ENCODE measurements at regions not wholly inside any gene's neighbourhood (a gene's known extent, or its start where the extent isn't known, plus 50 kb on each side); places are given as distances from the start of the nearest gene placed in this dataset.
"Not testable (repeated sequence)": the region's sequence is repeated elsewhere in the genome, so short reads cannot be mapped to it uniquely, and the experiment has no call there.

DNA sequence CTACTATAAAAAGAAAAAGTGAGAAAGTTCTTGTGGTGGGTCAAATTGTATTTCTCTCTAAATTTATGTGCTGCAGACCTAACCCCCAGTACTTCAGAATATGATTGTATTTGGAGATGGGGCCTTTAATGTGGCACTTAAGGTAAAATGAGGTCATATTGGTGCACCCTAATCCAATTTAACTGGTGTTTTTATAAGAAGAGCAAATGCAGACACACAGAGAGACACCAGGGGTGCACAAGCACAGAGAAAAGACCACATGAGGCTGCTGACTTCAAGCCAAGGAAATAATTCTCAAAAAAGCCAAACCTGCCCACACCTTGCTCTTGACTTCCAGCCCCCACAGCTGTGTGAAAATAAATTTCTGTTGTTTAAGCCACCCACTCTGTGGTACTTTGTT is 80.2 kb upstream of the HTR4 start:
- TF ChIP-seq ZNF274 (IDR thresholded peaks at IDR 0.05; ENCODE audit: low read depth, low read length), result no peak
- no peak for TF ChIP-seq SUZ12 (IDR thresholded peaks at IDR 0.05; ENCODE audit: extremely low read depth, insufficient read depth, insufficient read length)
- DNase-seq (ENCODE audit: low read depth, low spot score), result no peak
- Histone ChIP-seq H3K9me3 (ENCODE audit: insufficient read depth, low read length) (no peaks in the 10 kb centered on the region), H3K9ac (ENCODE audit: insufficient read length, low read depth) (no peak overlapping the region), H3K4me1 (ENCODE audit: insufficient read depth, insufficient read length) (no peaks in the 10 kb centered on the region), H3K27me3 (ENCODE audit: insufficient read depth, insufficient read length) (no peaks in the 10 kb centered on the region), H3K36me3 (ENCODE audit: insufficient read depth, insufficient read length, low read length) (no peaks in the 10 kb centered on the region), H3K4me3 (ENCODE audit: insufficient read length, low read depth) (no peak overlapping the region)

DNA sequence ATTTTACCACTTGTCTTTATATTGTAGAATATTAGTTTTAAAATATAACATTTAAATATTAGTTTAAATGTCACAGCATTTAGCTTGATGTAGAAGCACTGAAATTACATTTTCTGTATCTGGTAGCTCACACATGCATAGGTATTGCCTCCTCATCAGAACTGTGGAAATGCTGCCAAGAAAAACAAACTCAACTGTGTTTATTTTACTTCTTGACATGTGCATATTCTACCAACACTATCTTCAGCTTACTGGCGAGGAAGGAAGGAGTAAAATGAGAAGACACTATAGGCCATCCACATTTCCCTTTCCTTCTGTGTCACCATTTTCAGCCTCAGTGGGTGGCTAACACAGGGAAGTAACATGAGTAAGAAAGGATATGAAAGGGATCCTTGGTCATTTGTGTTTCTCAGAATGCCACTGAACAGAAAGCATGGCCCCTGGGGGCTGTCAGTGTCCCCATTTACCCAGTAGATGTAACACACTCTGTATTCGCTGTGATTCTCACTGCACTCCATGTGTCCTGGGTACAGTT is 81.0 kb upstream of the HTR4 start:
- Histone ChIP-seq H3K9me3 (ENCODE audit: insufficient read depth, low read length) (no peaks in the 10 kb centered on the region), H3K4me3 (ENCODE audit: insufficient read length, low read depth) (no peak overlapping the region), H3K4me1 (ENCODE audit: insufficient read depth, insufficient read length) (no peaks in the 10 kb centered on the region), H3K27me3 (ENCODE audit: insufficient read depth, insufficient read length) (no peaks in the 10 kb centered on the region), H3K36me3 (ENCODE audit: insufficient read depth, insufficient read length, low read length) (no peaks in the 10 kb centered on the region), H3K9ac (ENCODE audit: insufficient read length, low read depth) (no peak overlapping the region)
- TF ChIP-seq ZNF274 (IDR thresholded peaks at IDR 0.05; ENCODE audit: low read depth, low read length), result no peak
- TF ChIP-seq YY1 (IDR thresholded peaks at IDR 0.05; ENCODE audit: insufficient read depth, insufficient read length), result no peak
- TF ChIP-seq SUZ12 (IDR thresholded peaks at IDR 0.05; ENCODE audit: extremely low read depth, insufficient read depth, insufficient read length), result no peak
- DNase-seq (ENCODE audit: low read depth, low spot score), result no peak

DNA sequence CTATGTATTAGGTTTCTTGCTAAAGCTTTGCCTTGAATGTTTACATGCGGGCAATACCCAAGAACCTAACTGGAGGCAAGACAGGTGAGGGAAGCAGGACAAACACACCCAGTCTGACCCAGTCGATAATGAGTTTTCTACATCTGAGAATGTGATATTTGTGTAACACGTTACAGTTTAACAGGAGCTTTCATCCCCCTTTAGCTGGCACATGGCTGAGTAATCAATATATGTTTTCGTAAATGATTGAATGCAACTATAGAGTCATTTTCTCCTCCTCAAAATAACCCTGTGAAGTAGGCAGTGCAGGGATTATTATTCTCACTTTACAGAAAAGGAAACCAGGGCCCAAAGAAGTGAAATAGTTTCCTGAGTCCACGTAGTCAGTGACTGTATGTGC is 84.7 kb upstream of the HTR4 start:
- Histone ChIP-seq H3K4me3 (ENCODE audit: insufficient read length, low read depth) (no peak overlapping the region), H3K27me3 (ENCODE audit: insufficient read depth, insufficient read length) (no peaks in the 10 kb centered on the region), H3K36me3 (ENCODE audit: insufficient read depth, insufficient read length, low read length) (no peaks in the 10 kb centered on the region), H3K9ac (ENCODE audit: insufficient read length, low read depth) (no peak overlapping the region), H3K4me1 (ENCODE audit: insufficient read depth, insufficient read length) (no peaks in the 10 kb centered on the region), H3K9me3 (ENCODE audit: insufficient read depth, low read length) (no peaks in the 10 kb centered on the region)
- no peak for DNase-seq (ENCODE audit: low read depth, low spot score)
- TF ChIP-seq YY1 (IDR thresholded peaks at IDR 0.05; ENCODE audit: insufficient read depth, insufficient read length) (no peak), SUZ12 (IDR thresholded peaks at IDR 0.05; ENCODE audit: extremely low read depth, insufficient read depth, insufficient read length) (no peak), ZNF274 (IDR thresholded peaks at IDR 0.05; ENCODE audit: low read depth, low read length) (no peak)

DNA sequence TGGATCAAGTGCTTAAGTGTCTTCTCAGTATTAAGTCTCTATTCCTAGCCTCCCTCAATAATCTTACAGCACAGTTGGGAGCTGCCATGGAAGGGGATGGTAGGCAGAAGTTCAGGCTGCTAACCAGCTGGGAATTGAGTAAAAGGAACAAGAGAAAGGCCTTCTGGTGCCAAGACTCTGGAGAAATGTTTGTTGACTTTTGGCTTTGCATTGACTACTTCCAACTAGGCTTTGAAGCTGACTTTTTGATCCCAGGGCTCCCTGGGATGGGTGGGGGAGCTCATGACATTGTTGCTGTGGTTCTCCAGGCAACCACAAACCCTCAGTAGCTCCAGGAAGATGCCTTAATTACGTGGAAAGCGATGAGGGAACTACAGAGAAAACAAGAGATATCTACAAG is 85.2 kb upstream of the HTR4 start:
- DNase-seq (ENCODE audit: low read depth, low spot score), result no peak
- Histone ChIP-seq H3K9ac (ENCODE audit: insufficient read length, low read depth) (no peak overlapping the region), H3K4me3 (ENCODE audit: insufficient read length, low read depth) (no peak overlapping the region)

DNA sequence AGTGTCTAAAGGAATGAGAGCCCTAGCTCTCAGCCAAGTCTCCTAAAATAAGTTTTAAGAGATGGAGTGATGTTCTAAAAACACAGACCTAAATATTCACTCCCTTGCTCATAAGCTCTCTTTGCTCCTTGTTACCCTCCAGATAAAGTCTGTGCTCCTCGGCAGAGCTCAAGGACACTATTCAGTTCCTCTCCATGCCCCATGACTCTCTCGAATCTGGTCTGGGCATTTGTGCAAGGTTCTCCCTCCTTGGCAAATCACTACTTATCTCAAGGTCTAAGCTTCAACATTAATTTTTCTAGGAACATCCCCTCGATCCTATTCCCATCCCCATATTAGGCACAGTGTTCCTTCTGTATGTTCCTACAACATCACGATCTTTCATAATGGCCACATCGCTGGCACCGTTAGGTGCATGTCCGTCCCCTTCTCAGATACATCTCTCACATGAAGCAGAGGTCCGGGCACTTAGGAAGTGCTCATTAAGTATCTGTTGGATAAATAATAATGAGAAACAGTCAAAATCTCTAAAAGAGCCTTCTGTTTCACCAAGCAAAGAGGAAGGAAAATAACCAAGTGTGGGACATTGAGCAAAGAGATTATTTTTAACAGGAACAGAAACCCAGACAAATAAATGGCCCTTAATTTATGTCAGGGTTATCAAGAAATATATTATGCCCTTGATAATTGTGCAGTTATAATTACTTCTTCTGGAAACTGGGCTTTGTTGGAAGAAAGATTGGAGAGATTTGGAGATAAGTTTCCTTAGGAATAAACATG is 85.9 kb upstream of the HTR4 start:
- no peaks in the 10 kb centered on the region for H3K36me3 ChIP-seq (ENCODE audit: insufficient read depth, insufficient read length, low read length)
- H3K27me3 ChIP-seq (ENCODE audit: insufficient read depth, insufficient read length), result no peaks in the 10 kb centered on the region
- no peaks in the 10 kb centered on the region for H3K9me3 ChIP-seq (ENCODE audit: insufficient read depth, low read length)
- no peaks in the 10 kb centered on the region for H3K4me1 ChIP-seq (ENCODE audit: insufficient read depth, insufficient read length)
- no peak overlapping the region for H3K9ac ChIP-seq (ENCODE audit: insufficient read length, low read depth)
- no peak for DNase-seq (ENCODE audit: low read depth, low spot score)
- no peak for TF ChIP-seq ZNF274 (IDR thresholded peaks at IDR 0.05; ENCODE audit: low read depth, low read length)
- TF ChIP-seq YY1 (IDR thresholded peaks at IDR 0.05; ENCODE audit: insufficient read depth, insufficient read length), result no peak
- no peak for TF ChIP-seq SUZ12 (IDR thresholded peaks at IDR 0.05; ENCODE audit: extremely low read depth, insufficient read depth, insufficient read length)
- H3K4me3 ChIP-seq (ENCODE audit: insufficient read length, low read depth), result no peak overlapping the region

More for the DNA sequence above, 85.2 kb upstream of the HTR4 start:
- no peaks in the 10 kb centered on the region for H3K27me3 ChIP-seq (ENCODE audit: insufficient read depth, insufficient read length)
- no peaks in the 10 kb centered on the region for H3K9me3 ChIP-seq (ENCODE audit: insufficient read depth, low read length)
- no peaks in the 10 kb centered on the region for H3K4me1 ChIP-seq (ENCODE audit: insufficient read depth, insufficient read length)
- TF ChIP-seq ZNF274 (IDR thresholded peaks at IDR 0.05; ENCODE audit: low read depth, low read length) (no peak), SUZ12 (IDR thresholded peaks at IDR 0.05; ENCODE audit: extremely low read depth, insufficient read depth, insufficient read length) (no peak), YY1 (IDR thresholded peaks at IDR 0.05; ENCODE audit: insufficient read depth, insufficient read length) (no peak)
- H3K36me3 ChIP-seq (ENCODE audit: insufficient read depth, insufficient read length, low read length), result no peaks in the 10 kb centered on the region

DNA sequence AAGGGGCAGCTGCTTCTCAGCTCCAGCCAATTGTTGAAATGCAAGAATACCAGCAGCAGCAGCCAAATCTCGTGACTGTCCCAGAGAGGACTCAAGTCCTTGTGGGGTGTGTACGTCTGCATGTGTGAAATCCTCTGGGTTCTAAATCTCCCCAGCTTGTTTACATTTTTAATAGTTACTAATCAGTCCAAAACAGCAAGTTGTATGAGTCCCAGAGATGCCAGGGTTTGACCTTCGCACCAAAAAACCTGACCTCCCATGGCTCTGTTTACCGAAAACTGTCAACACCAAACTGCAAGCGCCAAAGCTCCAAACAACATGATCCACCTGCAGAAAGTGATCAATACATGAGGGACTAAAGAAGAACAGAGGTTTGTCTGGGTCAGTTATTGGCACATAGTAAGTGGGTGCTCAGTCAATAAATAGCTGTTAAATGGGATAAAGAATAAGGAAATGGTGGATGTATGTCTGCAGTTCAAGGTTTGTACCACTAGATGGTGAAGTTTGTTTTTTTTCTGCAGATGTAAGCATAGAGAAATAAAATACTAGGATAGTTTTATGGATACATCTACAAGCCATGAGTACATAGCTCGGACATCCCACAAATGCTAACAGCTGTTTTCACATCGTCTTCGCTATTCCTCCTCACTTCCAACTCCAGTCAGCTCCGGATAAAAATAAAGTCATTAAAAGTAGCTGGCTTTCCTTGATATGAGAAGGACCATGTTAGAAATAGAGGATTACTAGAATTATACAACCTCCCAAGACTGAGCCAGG is 85.3 kb upstream of the ADRB2 start:
- no peak overlapping the region for H3K9ac ChIP-seq (ENCODE audit: insufficient read length, low read depth)
- DNase-seq (ENCODE audit: low read depth, low spot score), result no peak
- H3K36me3 ChIP-seq (ENCODE audit: insufficient read depth, insufficient read length, low read length), result no peaks in the 10 kb centered on the region
- no peaks in the 10 kb centered on the region for H3K9me3 ChIP-seq (ENCODE audit: insufficient read depth, low read length)
- no peak overlapping the region for H3K4me3 ChIP-seq (ENCODE audit: insufficient read length, low read depth)
- H3K4me1 ChIP-seq (ENCODE audit: insufficient read depth, insufficient read length), result no peaks in the 10 kb centered on the region
- TF ChIP-seq SUZ12 (IDR thresholded peaks at IDR 0.05; ENCODE audit: extremely low read depth, insufficient read depth, insufficient read length), result no peak
- TF ChIP-seq ZNF274 (IDR thresholded peaks at IDR 0.05; ENCODE audit: low read depth, low read length), result no peak
- TF ChIP-seq YY1 (IDR thresholded peaks at IDR 0.05; ENCODE audit: insufficient read depth, insufficient read length), result no peak
- H3K27me3 ChIP-seq (ENCODE audit: insufficient read depth, insufficient read length), result no peaks in the 10 kb centered on the region

DNA sequence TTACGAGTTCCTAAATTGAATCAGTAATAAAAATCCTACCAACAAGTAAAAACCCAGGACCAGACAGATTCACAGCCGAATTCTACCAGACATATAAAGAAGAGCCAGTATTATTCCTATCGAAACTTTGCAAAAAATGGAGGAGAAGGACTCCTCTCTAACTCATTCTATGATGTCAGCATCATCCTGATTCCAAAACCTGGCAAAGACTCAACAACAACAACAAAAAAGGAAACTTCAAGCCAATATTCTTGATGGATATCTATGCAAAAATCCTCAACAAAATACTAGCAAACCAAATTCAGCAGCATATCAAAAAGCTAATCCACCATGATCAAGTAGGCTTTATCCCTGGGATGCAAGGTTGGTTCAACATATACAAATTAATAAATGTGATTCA is 84.6 kb upstream of the ADRB2 start:
- H3K36me3 ChIP-seq (ENCODE audit: insufficient read depth, insufficient read length, low read length); H3K4me1 ChIP-seq (ENCODE audit: insufficient read depth, insufficient read length): not testable (repeated sequence)

DNA sequence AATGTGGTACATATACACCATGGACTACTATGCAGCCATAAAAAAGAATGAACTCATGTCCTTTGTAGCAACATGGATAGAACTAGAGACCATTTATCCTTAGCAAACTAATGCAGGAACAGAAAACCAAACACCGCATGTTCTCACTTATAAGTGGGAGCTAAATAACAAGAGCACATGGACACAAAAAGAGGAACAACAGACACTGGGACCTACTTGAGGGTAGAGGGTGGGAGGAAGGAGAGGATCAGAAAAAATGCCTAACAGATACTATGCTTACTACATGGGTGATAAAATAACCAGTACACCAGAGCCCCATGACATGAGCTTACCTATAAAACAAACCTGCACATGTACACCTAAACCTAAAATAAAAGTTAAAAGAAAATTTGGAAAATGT is 82.0 kb upstream of the ADRB2 start:
- not testable (repeated sequence) for H3K36me3 ChIP-seq (ENCODE audit: insufficient read depth, insufficient read length, low read length); DNase-seq (ENCODE audit: low read depth, low spot score); H3K27me3 ChIP-seq (ENCODE audit: insufficient read depth, insufficient read length); H3K9ac ChIP-seq (ENCODE audit: insufficient read length, low read depth); H3K4me3 ChIP-seq (ENCODE audit: insufficient read length, low read depth); H3K4me1 ChIP-seq (ENCODE audit: insufficient read depth, insufficient read length); H3K9me3 ChIP-seq (ENCODE audit: insufficient read depth, low read length)

More for the DNA sequence above, 84.6 kb upstream of the ADRB2 start:
- not testable (repeated sequence) for H3K9ac ChIP-seq (ENCODE audit: insufficient read length, low read depth); H3K9me3 ChIP-seq (ENCODE audit: insufficient read depth, low read length); DNase-seq (ENCODE audit: low read depth, low spot score); H3K4me3 ChIP-seq (ENCODE audit: insufficient read length, low read depth); H3K27me3 ChIP-seq (ENCODE audit: insufficient read depth, insufficient read length)

Data from NT2/D1 (cell line).